ENCODE measurements at regions not wholly inside any gene's neighbourhood (a gene's known extent, or its start where the extent isn't known, plus 50 kb on each side); places are given as distances from the start of the nearest gene placed in this dataset.

GRCh38 chr5:61991866-61992265 lies 314.1 kb upstream of the KIF2A start:
- no peak for TF ChIP-seq CTCF (IDR thresholded peaks at IDR 0.05; ENCODE audit: unreplicated experiment)
- Mint-ChIP-seq H3K4me1 (ENCODE audit: low read depth, unreplicated experiment) (peaks cover 14% of the 10 kb centered on the region), H3K9me3 (ENCODE audit: low read depth, unreplicated experiment) (no peaks in the 10 kb centered on the region), H3K4me3 (ENCODE audit: low read depth, unreplicated experiment) (no peak overlapping the region), H3K27me3 (ENCODE audit: unreplicated experiment) (peaks cover 20% of the 10 kb centered on the region), H3K27ac (ENCODE audit: unreplicated experiment) (no peak overlapping the region), H3K36me3 (ENCODE audit: insufficient read depth, unreplicated experiment) (no peaks in the 10 kb centered on the region)
- no TSS peak for BruUV-seq (replicated peaks)
- no peak for DNase-seq
- intact Hi-C loops (cut with micrococcal nuclease; ENCODE audit: unreplicated experiment) = loop anchor here (10.0 kb wide), 1 partner anchor 153 kb away; no protein-coding TSS in a partner anchor
- CTCF ChIA-PET = no interaction called here

- Mint-ChIP-seq H3K27me3 (ENCODE audit: unreplicated experiment) (peaks cover 18% of the 10 kb centered on the region), H3K27ac (ENCODE audit: unreplicated experiment) (no peak overlapping the region), H3K36me3 (ENCODE audit: insufficient read depth, unreplicated experiment) (no peaks in the 10 kb centered on the region), H3K4me3 (ENCODE audit: low read depth, unreplicated experiment) (no peak overlapping the region), H3K4me1 (ENCODE audit: low read depth, unreplicated experiment) (peaks cover 14% of the 10 kb centered on the region), H3K9me3 (ENCODE audit: low read depth, unreplicated experiment) (no peaks in the 10 kb centered on the region)
- CTCF ChIA-PET = interaction anchor here (0.9 to 1.2 kb wide), 3 partner anchors 10 to 150 kb away, joined by 3 read pairs; no protein-coding TSS in a partner anchor
- no peak for TF ChIP-seq CTCF (IDR thresholded peaks at IDR 0.05; ENCODE audit: unreplicated experiment)
- intact Hi-C loops (cut with micrococcal nuclease; ENCODE audit: unreplicated experiment) = loop anchor here (10.0 kb wide), 1 partner anchor 151 kb away; no protein-coding TSS in a partner anchor
- no TSS peak for BruUV-seq (replicated peaks)
- no peak for DNase-seq
Measured at GRCh38 chr5:61993295-61993927, 312.6 kb upstream of the KIF2A start.

GRCh38 chr5:61994171-61994570 lies 311.8 kb upstream of the KIF2A start:
- H3K9me3 Mint-ChIP-seq (ENCODE audit: low read depth, unreplicated experiment) = no peaks in the 10 kb centered on the region
- H3K4me1 Mint-ChIP-seq (ENCODE audit: low read depth, unreplicated experiment) = peaks cover 14% of the 10 kb centered on the region
- BruUV-seq (replicated peaks) = no TSS peak
- no peaks in the 10 kb centered on the region for H3K36me3 Mint-ChIP-seq (ENCODE audit: insufficient read depth, unreplicated experiment)
- H3K27me3 Mint-ChIP-seq (ENCODE audit: unreplicated experiment) = peaks cover 10% of the 10 kb centered on the region
- H3K27ac Mint-ChIP-seq (ENCODE audit: unreplicated experiment) = no peak overlapping the region
- no peak for DNase-seq
- no peak for TF ChIP-seq CTCF (IDR thresholded peaks at IDR 0.05; ENCODE audit: unreplicated experiment)
- H3K4me3 Mint-ChIP-seq (ENCODE audit: low read depth, unreplicated experiment) = no peak overlapping the region
- CTCF ChIA-PET = interaction anchor here (1.2 kb wide), 1 partner anchor 11 kb away, joined by 3 read pairs; no protein-coding TSS in a partner anchor
- intact Hi-C loops (cut with micrococcal nuclease; ENCODE audit: unreplicated experiment) = loop anchor here (10.0 kb wide), 1 partner anchor 151 kb away; no protein-coding TSS in a partner anchor

GRCh38 chr5:61995486-61995885 lies 310.5 kb upstream of the KIF2A start:
- CTCF ChIA-PET = no interaction called here
- BruUV-seq (replicated peaks) = no TSS peak
- H3K4me1 Mint-ChIP-seq (ENCODE audit: low read depth, unreplicated experiment) = peaks cover 14% of the 10 kb centered on the region

More at GRCh38 chr5:61995486-61995885, 310.5 kb upstream of the KIF2A start:
- intact Hi-C loops (cut with micrococcal nuclease; ENCODE audit: unreplicated experiment) = loop anchor here (10.0 kb wide), 1 partner anchor 149 kb away; no protein-coding TSS in a partner anchor
- Mint-ChIP-seq H3K27ac (ENCODE audit: unreplicated experiment) (no peak overlapping the region), H3K4me3 (ENCODE audit: low read depth, unreplicated experiment) (no peak overlapping the region), H3K36me3 (ENCODE audit: insufficient read depth, unreplicated experiment) (no peaks in the 10 kb centered on the region), H3K9me3 (ENCODE audit: low read depth, unreplicated experiment) (no peaks in the 10 kb centered on the region), H3K27me3 (ENCODE audit: unreplicated experiment) (no peaks in the 10 kb centered on the region)
- DNase-seq = no peak
- TF ChIP-seq CTCF (IDR thresholded peaks at IDR 0.05; ENCODE audit: unreplicated experiment) = no peak
